Mucosa of gallbladder (tissue), 1 donor: ENCODE measurements at regions not wholly inside any gene's neighbourhood (a gene's known extent, or its start where the extent isn't known, plus 50 kb on each side); places are given as distances from the start of the nearest gene placed in this dataset.
"Not testable (repeated sequence)": the region's sequence is repeated elsewhere in the genome, so short reads cannot be mapped to it uniquely, and the experiment has no call there.

ENCODE experiments used
- DNase-seq: peaks from one replicate; pipeline ENCODE4 v3.0.0-alpha.2; 2020; ENCODE audit warnings: low spot score
- donor health status: DM: no; HTN: no; CAD: no.

- no peak for DNase-seq
Observed at GRCh38 chr1:60949826-60950197, 132.5 kb upstream of the NFIA start.

- DNase-seq = no peak
Observed at GRCh38 chr1:60949154-60949825, 133.1 kb upstream of the NFIA start.

GRCh38 chr1:60948486-60948885 lies 133.9 kb upstream of the NFIA start:
- DNase-seq = no peak

- DNase-seq = no peak
Observed at GRCh38 chr1:60947367-60947766, 135.0 kb upstream of the NFIA start.

GRCh38 chr1:60942896-60943638 lies 139.3 kb upstream of the NFIA start:
- no peak for DNase-seq

GRCh38 chr1:60942291-60942690 lies 140.1 kb upstream of the NFIA start:
- no peak for DNase-seq

- not testable (repeated sequence) for DNase-seq
Observed at GRCh38 chr1:60940685-60941084, 141.7 kb upstream of the NFIA start.

- no peak for DNase-seq
Observed at GRCh38 chr1:60937720-60938119, 144.6 kb upstream of the NFIA start.

GRCh38 chr1:60936591-60937342 lies 145.6 kb upstream of the NFIA start:
- DNase-seq = no peak

GRCh38 chr1:60936163-60936562 lies 146.2 kb upstream of the NFIA start:
- DNase-seq = no peak

- DNase-seq = no peak
Observed at GRCh38 chr1:60935599-60936110, 146.7 kb upstream of the NFIA start.

- DNase-seq = no peak
Observed at GRCh38 chr1:60930130-60930529, 152.2 kb upstream of the NFIA start.

- DNase-seq = peak; percentile 27
Observed at GRCh38 chr1:60924964-60925798, 157.2 kb upstream of the NFIA start.

- no peak for DNase-seq
Observed at GRCh38 chr1:60924165-60924564, 158.2 kb upstream of the NFIA start.

- no peak for DNase-seq
Observed at GRCh38 chr1:60923389-60924087, 158.8 kb upstream of the NFIA start.

- peak; percentile 49 for DNase-seq
Observed at GRCh38 chr1:60922304-60922703, 160.1 kb upstream of the NFIA start.

GRCh38 chr1:60921175-60921574 lies 161.2 kb upstream of the NFIA start:
- no peak for DNase-seq

GRCh38 chr1:60920561-60920960 lies 161.8 kb upstream of the NFIA start:
- no peak for DNase-seq

GRCh38 chr1:60918867-60919266 lies 163.5 kb upstream of the NFIA start:
- no peak for DNase-seq

GRCh38 chr1:60916906-60917305 lies 165.5 kb upstream of the NFIA start:
- DNase-seq = no peak

GRCh38 chr1:60916199-60916598 lies 166.2 kb upstream of the NFIA start:
- DNase-seq = no peak
